SK-N-SH (cell line): ENCODE measurements at regions not wholly inside any gene's neighbourhood (a gene's known extent, or its start where the extent isn't known, plus 50 kb on each side); places are given as distances from the start of the nearest gene placed in this dataset.

Source experiments
- CTCF ChIA-PET: fragments of 300-600, 350-600 bp; formaldehyde crosslinking; extraction: SDS; loops from one replicate; lab custom pipeline; 2021; lab: Yijun Ruan, JAX
- POLR2A ChIA-PET: fragments of 350-600 bp; sonication (Branson Sonifier 250); formaldehyde crosslinking; extraction: SDS; loops from one replicate; lab custom pipeline; 2020; ENCODE audit warnings: antibody characterized with exemption, inconsistent platforms; lab: Yijun Ruan, JAX
- DNase-seq: peaks from one replicate; pipeline ENCODE4 v3.0.0; 2012
- H2AFZ ChIP-seq: fragments of 200-600 bp; sonication (generic); 2 replicates; pipeline ENCODE4 v1.8.1; 2016; ENCODE audit warnings: antibody characterized with exemption, mild to moderate bottlenecking, low read depth
- H3F3A ChIP-seq: fragments of 200-600 bp; sonication (generic); replicated peaks from 2 replicates; pipeline ENCODE3; 2016; ENCODE audit warnings: antibody characterized with exemption, mild to moderate bottlenecking; ENCODE audit not compliant: insufficient read depth
- H3K27ac ChIP-seq, 2 experiments: fragments of 200-500 bp in 1 of 2; fragments of 200-600 bp in 1 of 2; sonication (Bioruptor generic) in 1 of 2; sonication (generic), shearing (Covaris generic) in 1 of 2; 2 replicates each; pipeline versions ENCODE4 v1.5.1 to v1.6.1; 2014 to 2016; ENCODE audit warnings: low read depth in 2 of 2, inconsistent platforms in 1 of 2, low read length in 1 of 2, mild to moderate bottlenecking in 1 of 2, mixed read lengths in 1 of 2
- H3K27me3 ChIP-seq: fragments of 200-600 bp; sonication (generic), shearing (Covaris generic); 2 replicates; pipeline ENCODE4 v1.6.1; 2016; ENCODE audit warnings: mixed run types; ENCODE audit not compliant: insufficient read depth
- H3K36me3 ChIP-seq, 2 experiments: fragments of 200-500 bp in 1 of 2; fragments of 200-600 bp in 1 of 2; sonication (Bioruptor generic) in 1 of 2; sonication (generic) in 1 of 2; replicated peaks in 1 of 2; 2 replicates each; pipeline versions ENCODE3 to v1.5.1; 2014 to 2016; ENCODE audit warnings: low read length in 1 of 2, mild to moderate bottlenecking in 1 of 2; ENCODE audit not compliant: insufficient read depth in 2 of 2, control insufficient read depth in 1 of 2
- H3K4me1 ChIP-seq, 2 experiments: fragments of 200-500 bp in 1 of 2; fragments of 200-600 bp in 1 of 2; sonication (Bioruptor generic) in 1 of 2; sonication (generic), shearing (Covaris generic) in 1 of 2; 2 replicates each; pipeline versions ENCODE4 v1.5.1 to v1.6.1; 2014 to 2016; ENCODE audit warnings: low read depth in 1 of 2, low read length in 1 of 2, mixed run types in 1 of 2; ENCODE audit not compliant: insufficient read depth in 2 of 2, control insufficient read depth in 1 of 2
- H3K4me2 ChIP-seq: fragments of 200-600 bp; sonication (generic), shearing (Covaris generic); 2 replicates; pipeline ENCODE4 v1.6.1; 2017; ENCODE audit warnings: mixed run types
- H3K4me3 ChIP-seq, 2 experiments: fragments of 200-500 bp in 1 of 2; fragments of 200-600 bp in 1 of 2; sonication (Bioruptor generic) in 1 of 2; sonication (generic), shearing (Covaris generic) in 1 of 2; 2 replicates each; pipeline versions ENCODE4 v1.5.1 to v1.8.1; 2014 to 2016; ENCODE audit warnings: low read depth in 2 of 2, inconsistent platforms in 1 of 2, low read length in 1 of 2, mild to moderate bottlenecking in 1 of 2, mixed read lengths in 1 of 2, moderate library complexity in 1 of 2
- H3K79me2 ChIP-seq: fragments of 200-600 bp; sonication (generic); 2 replicates; pipeline ENCODE4 v1.8.1; 2017; ENCODE audit warnings: mild to moderate bottlenecking; ENCODE audit not compliant: insufficient read depth
- H3K9ac ChIP-seq: fragments of 200-600 bp; sonication (generic); 2 replicates; pipeline ENCODE4 v1.6.1; 2017; ENCODE audit warnings: mixed run types
- H3K9me2 ChIP-seq: fragments of 200-600 bp; sonication (generic); 2 replicates; pipeline ENCODE4 v1.6.1; 2017; ENCODE audit warnings: mixed run types
- H3K9me3 ChIP-seq: fragments of 200-600 bp; sonication (generic); 2 replicates; pipeline ENCODE4 v1.6.1; 2017; ENCODE audit warnings: mixed run types, mild to moderate bottlenecking, moderate library complexity
- H4K20me1 ChIP-seq: fragments of 200-600 bp; sonication (generic); 2 replicates; pipeline ENCODE4 v1.6.1; 2017; ENCODE audit warnings: mild to moderate bottlenecking, mixed run types; ENCODE audit not compliant: insufficient read depth
- CHD2 ChIP-seq: fragments of 150-350 bp; IDR thresholded peaks from 2 replicates; pipeline ENCODE4 v1.6.1; 2018; ENCODE audit warnings: low read length; ENCODE audit not compliant: partially characterized antibody
- EP300 ChIP-seq, 2 experiments: IDR thresholded peaks; 2 replicates each; pipeline versions ENCODE4 v1.4.0 to v1.6.1; 2012; ENCODE audit warnings: borderline replicate concordance in 1 of 2, low read depth in 1 of 2, low read length in 1 of 2
- EZH2phosphoT487 ChIP-seq: fragments of 200-600 bp; sonication (generic); IDR thresholded peaks from 2 replicates; pipeline ENCODE4 v1.6.1; 2017; ENCODE audit warnings: low read depth, mixed run types, mild to moderate bottlenecking, antibody characterized with exemption, moderate library complexity, borderline replicate concordance
- FOXJ3 ChIP-seq: sonication (generic); formaldehyde crosslinking; IDR thresholded peaks from 2 replicates; pipeline ENCODE4 v1.5.1; 2020; ENCODE audit warnings: mild to moderate bottlenecking, missing genetic modification reagents
- FOXM1 ChIP-seq: IDR thresholded peaks from 2 replicates; pipeline ENCODE4 v1.4.0; 2012; ENCODE audit warnings: low read depth, mild to moderate bottlenecking
- GABPA ChIP-seq: IDR thresholded peaks from 2 replicates; pipeline ENCODE4 v1.4.0; 2012; ENCODE audit warnings: low read depth, mild to moderate bottlenecking
- JUND ChIP-seq: IDR thresholded peaks from 2 replicates; pipeline ENCODE4 v1.4.0; 2012
- MAX ChIP-seq: IDR thresholded peaks from 2 replicates; pipeline ENCODE4 v1.4.0; 2012; ENCODE audit warnings: low read depth
- MEF2A ChIP-seq: IDR thresholded peaks from 2 replicates; pipeline ENCODE4 v1.4.0; 2012; ENCODE audit warnings: low read depth, borderline replicate concordance
- MXI1 ChIP-seq: IDR thresholded peaks from 2 replicates; pipeline ENCODE4 v1.6.1; 2012; ENCODE audit warnings: mild to moderate bottlenecking, low read depth, low read length, improper control_type of control experiment
- POLR2AphosphoS5 ChIP-seq: IDR thresholded peaks from 2 replicates; pipeline ENCODE4 v1.6.1; 2012; ENCODE audit warnings: low read depth, low read length
- RCOR1 ChIP-seq: fragments of 150-350 bp; IDR thresholded peaks from 2 replicates; pipeline ENCODE4 v1.6.1; 2017; ENCODE audit warnings: antibody characterized with exemption, low read length
- SIN3A ChIP-seq: IDR thresholded peaks from 2 replicates; pipeline ENCODE4 v1.6.1; 2012; ENCODE audit warnings: low read depth, mild to moderate bottlenecking, low read length, moderate library complexity, borderline replicate concordance
- TEAD4 ChIP-seq: IDR thresholded peaks from 2 replicates; pipeline ENCODE4 v1.4.0; 2012; ENCODE audit warnings: mild to moderate bottlenecking, borderline replicate concordance; ENCODE audit not compliant: insufficient read depth
- USF1 ChIP-seq: IDR thresholded peaks from 2 replicates; pipeline ENCODE4 v1.4.0; 2012; ENCODE audit warnings: low read depth, borderline replicate concordance
- USF2 ChIP-seq: fragments of 150-350 bp; IDR thresholded peaks from 2 replicates; pipeline ENCODE4 v1.6.1; 2017; ENCODE audit warnings: antibody characterized with exemption, low read length, low read depth, borderline replicate concordance
- YY1 ChIP-seq: IDR thresholded peaks from 2 replicates; pipeline ENCODE4 v1.4.0; 2012; ENCODE audit warnings: low read depth, mild to moderate bottlenecking
- ZBTB33 ChIP-seq: IDR thresholded peaks from 2 replicates; pipeline ENCODE4 v1.4.0; 2012; ENCODE audit warnings: low read depth, borderline replicate concordance
- WGBS: methylation state at CpG from one replicate; pipeline ENCODE4 v1.1.6; 2017; ENCODE audit warnings: low lambda C conversion rate; 5-methylcytosine and 5-hydroxymethylcytosine counted together

- H3K9me2 ChIP-seq = no peaks in the 10 kb centered on the region
- POLR2A ChIA-PET = no interaction called here
Measured at GRCh38 chr18:8965398-8965797, 137.1 kb upstream of the NDUFV2 start.

GRCh38 chr18:8966821-8967220 lies 135.7 kb upstream of the NDUFV2 start:
- no peak overlapping the region for H2AFZ ChIP-seq
- H3K9ac ChIP-seq = no peak overlapping the region
- no peaks in the 10 kb centered on the region for H3K79me2 ChIP-seq
- DNase-seq = no peak
- H3K27me3 ChIP-seq = no peaks in the 10 kb centered on the region
- H3K9me2 ChIP-seq = no peaks in the 10 kb centered on the region
- no peak for TF ChIP-seq CHD2
- TF ChIP-seq FOXJ3 (CRISPR knock-in tag) = no peak
- ChIA-PET CTCF (interaction anchor here (1.4 to 2.2 kb wide), 2 partner anchors 16 to 21 kb away, joined by 3 to 9 read pairs; no protein-coding TSS in a partner anchor), POLR2A (no interaction called here)
- no peaks in the 10 kb centered on the region for H3K36me3 ChIP-seq
- H3K4me3 ChIP-seq = no peak overlapping the region
- H3K4me2 ChIP-seq = no peak overlapping the region
- no peaks in the 10 kb centered on the region for H3K9me3 ChIP-seq
- H4K20me1 ChIP-seq = no peaks in the 10 kb centered on the region
- 95% methylated on average over 3 of the region's 3 CpGs for WGBS
- no peaks in the 10 kb centered on the region; a peak in 1 of 4 replicates for H3K4me1 ChIP-seq
- H3F3A ChIP-seq = no peaks in the 10 kb centered on the region
- H3K27ac ChIP-seq = no peak overlapping the region

More at GRCh38 chr18:8965398-8965797, 137.1 kb upstream of the NDUFV2 start:
- 95% methylated on average over 8 of the region's 8 CpGs for WGBS
- H3K27me3 ChIP-seq = no peaks in the 10 kb centered on the region
- H3K79me2 ChIP-seq = no peaks in the 10 kb centered on the region
- H3K9ac ChIP-seq = no peak overlapping the region
- DNase-seq = no peak
- no peak overlapping the region for H3K4me3 ChIP-seq
- no peak overlapping the region for H3K27ac ChIP-seq
- H3K36me3 ChIP-seq = no peaks in the 10 kb centered on the region
- H2AFZ ChIP-seq = no peak overlapping the region
- H3K4me1 ChIP-seq = peaks cover 0 to 11% of the 10 kb centered on the region in 2 experiments; a peak in 2 of 4 replicates
- CTCF ChIA-PET = interaction anchor here (2.2 kb wide), 1 partner anchor 17 kb away, joined by 9 read pairs; no protein-coding TSS in a partner anchor
- no peak overlapping the region for H3K4me2 ChIP-seq
- no peaks in the 10 kb centered on the region for H4K20me1 ChIP-seq
- peaks cover 9% of the 10 kb centered on the region for H3F3A ChIP-seq
- H3K9me3 ChIP-seq = no peaks in the 10 kb centered on the region
- TF ChIP-seq EZH2phosphoT487 (no peak), SIN3A (no peak), JUND (no peak), RCOR1 (no peak), FOXM1 (no peak), EP300 (IDR thresholded peaks at IDR 0.05; ENCODE audit: borderline replicate concordance in 1 of 2, low read depth in 1 of 2, low read length in 1 of 2) (no peak), USF1 (no peak)

- WGBS = 94% methylated on average over 6 of the region's 6 CpGs
- Histone ChIP-seq H3K27ac (no peak overlapping the region), H4K20me1 (no peaks in the 10 kb centered on the region), H3K9ac (no peak overlapping the region), H3K4me3 (no peak overlapping the region), H3K4me2 (no peak overlapping the region), H3F3A (no peaks in the 10 kb centered on the region), H3K9me3 (no peaks in the 10 kb centered on the region), H3K27me3 (no peaks in the 10 kb centered on the region), H2AFZ (no peak overlapping the region), H3K79me2 (no peaks in the 10 kb centered on the region), H3K4me1 (no peaks in the 10 kb centered on the region; a peak in 1 of 4 replicates), H3K36me3 (no peaks in the 10 kb centered on the region), H3K9me2 (no peaks in the 10 kb centered on the region)
- DNase-seq = no peak
- ChIA-PET POLR2A (no interaction called here), CTCF (no interaction called here)
- TF ChIP-seq RCOR1 (no peak), YY1 (no peak), TEAD4 (no peak), USF1 (no peak), GABPA (no peak), POLR2AphosphoS5 (no peak), MXI1 (no peak), MAX (no peak), USF2 (no peak), ZBTB33 (no peak), EZH2phosphoT487 (no peak), JUND (no peak), MEF2A (no peak), FOXJ3 (CRISPR knock-in tag) (no peak)
Measured at GRCh38 chr18:8967573-8967972, 134.9 kb upstream of the NDUFV2 start.
